Neural cell (in vitro differentiated cells): ENCODE measurements at regions not wholly inside any gene's neighbourhood (a gene's known extent, or its start where the extent isn't known, plus 50 kb on each side); places are given as distances from the start of the nearest gene placed in this dataset.
"Not testable (repeated sequence)": the region's sequence is repeated elsewhere in the genome, so short reads cannot be mapped to it uniquely, and the experiment has no call there.

ENCODE experiments used
- CTCF ChIP-seq: fragments of 450-650 bp; IDR thresholded peaks from 2 replicates; pipeline ENCODE4 v1.5.1; 2014; ENCODE audit warnings: antibody characterized with exemption, mild to moderate bottlenecking, moderate library complexity; ENCODE audit not compliant: poor library complexity, severe bottlenecking
- EP300 ChIP-seq: fragments of 450-650 bp; conservative IDR thresholded peaks from 2 replicates; pipeline ENCODE4 v1.6.1; 2014; ENCODE audit warnings: antibody characterized with exemption, mild to moderate bottlenecking, moderate library complexity; ENCODE audit not compliant: poor library complexity, severe bottlenecking
- EZH2 ChIP-seq: fragments of 200-600, 300-800 bp; shearing (Covaris generic), sonication (generic); IDR thresholded peaks from 2 replicates; pipeline ENCODE4 v1.6.1; 2014; ENCODE audit warnings: antibody characterized with exemption, low read length, borderline replicate concordance, mild to moderate bottlenecking; ENCODE audit not compliant: insufficient read depth, poor library complexity, severe bottlenecking
- MXI1 ChIP-seq: fragments of 450-650 bp; conservative IDR thresholded peaks from 2 replicates; pipeline ENCODE4 v1.6.1; 2014; ENCODE audit warnings: antibody characterized with exemption, mild to moderate bottlenecking; ENCODE audit not compliant: poor library complexity, severe bottlenecking
- POLR2AphosphoS5 ChIP-seq: IDR thresholded peaks from 2 replicates; pipeline ENCODE4 v1.6.1; 2012
- RAD21 ChIP-seq: fragments of 450-650 bp; conservative IDR thresholded peaks from 2 replicates; pipeline ENCODE4 v1.6.1; 2014; ENCODE audit warnings: antibody characterized with exemption, mild to moderate bottlenecking, moderate library complexity
- SMC3 ChIP-seq: fragments of 450-650 bp; conservative IDR thresholded peaks from 2 replicates; pipeline ENCODE4 v1.6.1; 2014; ENCODE audit warnings: antibody characterized with exemption, mild to moderate bottlenecking, moderate library complexity; ENCODE audit not compliant: poor library complexity
- TAF1 ChIP-seq: IDR thresholded peaks from 2 replicates; pipeline ENCODE4 v1.6.1; 2012; ENCODE audit warnings: low read depth

GRCh38 chr3:147231980-147232379 is 174.4 kb downstream of the ZIC4 start:
- not testable (repeated sequence) for TF ChIP-seq CTCF, RAD21, EP300, POLR2AphosphoS5, MXI1, TAF1, EZH2, SMC3
